ENCODE measurements at regions not wholly inside any gene's neighbourhood (a gene's known extent, or its start where the extent isn't known, plus 50 kb on each side); places are given as distances from the start of the nearest gene placed in this dataset.

DNA sequence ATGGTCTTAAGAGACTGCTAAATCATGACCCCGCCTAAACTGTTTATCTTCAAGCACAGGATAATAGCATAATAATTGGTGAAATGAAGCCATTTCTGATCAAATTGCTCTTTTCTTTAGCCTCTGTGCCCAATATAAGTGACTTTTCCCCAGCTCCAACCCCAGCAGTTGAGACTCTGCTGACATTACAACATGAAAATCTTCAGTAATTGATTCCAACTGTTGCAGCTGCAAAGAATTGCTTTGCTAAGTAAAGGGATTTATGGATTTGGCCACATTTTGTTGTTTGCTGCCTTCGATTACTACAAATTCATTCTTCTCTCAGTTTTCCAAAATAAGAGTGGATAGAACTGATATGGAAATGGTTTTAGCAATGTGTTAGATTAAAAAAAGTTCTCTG is 576.7 kb upstream of the LRRC4C start:
- peaks cover 6% of the 10 kb centered on the region for H3K4me1 Mint-ChIP-seq (ENCODE audit: unreplicated experiment)
- H3K27ac Mint-ChIP-seq: no peak overlapping the region
- TF ChIP-seq, protein P1, sequence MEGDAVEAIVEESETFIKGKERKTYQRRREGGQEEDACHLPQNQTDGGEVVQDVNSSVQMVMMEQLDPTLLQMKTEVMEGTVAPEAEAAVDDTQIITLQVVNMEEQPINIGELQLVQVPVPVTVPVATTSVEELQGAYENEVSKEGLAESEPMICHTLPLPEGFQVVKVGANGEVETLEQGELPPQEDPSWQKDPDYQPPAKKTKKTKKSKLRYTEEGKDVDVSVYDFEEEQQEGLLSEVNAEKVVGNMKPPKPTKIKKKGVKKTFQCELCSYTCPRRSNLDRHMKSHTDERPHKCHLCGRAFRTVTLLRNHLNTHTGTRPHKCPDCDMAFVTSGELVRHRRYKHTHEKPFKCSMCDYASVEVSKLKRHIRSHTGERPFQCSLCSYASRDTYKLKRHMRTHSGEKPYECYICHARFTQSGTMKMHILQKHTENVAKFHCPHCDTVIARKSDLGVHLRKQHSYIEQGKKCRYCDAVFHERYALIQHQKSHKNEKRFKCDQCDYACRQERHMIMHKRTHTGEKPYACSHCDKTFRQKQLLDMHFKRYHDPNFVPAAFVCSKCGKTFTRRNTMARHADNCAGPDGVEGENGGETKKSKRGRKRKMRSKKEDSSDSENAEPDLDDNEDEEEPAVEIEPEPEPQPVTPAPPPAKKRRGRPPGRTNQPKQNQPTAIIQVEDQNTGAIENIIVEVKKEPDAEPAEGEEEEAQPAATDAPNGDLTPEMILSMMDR (conservative IDR thresholded peaks at IDR 0.05): no peak
- no peaks in the 10 kb centered on the region for H3K36me3 Mint-ChIP-seq
- no peak for DNase-seq (ENCODE audit: extremely low spot score, unreplicated experiment)
- H3K27me3 Mint-ChIP-seq: no peaks in the 10 kb centered on the region
- no peaks in the 10 kb centered on the region for H3K9me3 Mint-ChIP-seq
- no peak overlapping the region for H3K4me3 Mint-ChIP-seq

GRCh38 chr11:42043312-42043711 is 583.9 kb upstream of the LRRC4C start:
- no peaks in the 10 kb centered on the region for H3K36me3 Mint-ChIP-seq
- no peak for DNase-seq (ENCODE audit: extremely low spot score, unreplicated experiment)
- no peaks in the 10 kb centered on the region for H3K9me3 Mint-ChIP-seq
- no peak overlapping the region for H3K4me3 Mint-ChIP-seq
- no peak overlapping the region for H3K27ac Mint-ChIP-seq
- TF ChIP-seq, protein P1 (conservative IDR thresholded peaks at IDR 0.05): no peak
- no peaks in the 10 kb centered on the region for H3K4me1 Mint-ChIP-seq (ENCODE audit: unreplicated experiment)
- H3K27me3 Mint-ChIP-seq: no peaks in the 10 kb centered on the region

DNA sequence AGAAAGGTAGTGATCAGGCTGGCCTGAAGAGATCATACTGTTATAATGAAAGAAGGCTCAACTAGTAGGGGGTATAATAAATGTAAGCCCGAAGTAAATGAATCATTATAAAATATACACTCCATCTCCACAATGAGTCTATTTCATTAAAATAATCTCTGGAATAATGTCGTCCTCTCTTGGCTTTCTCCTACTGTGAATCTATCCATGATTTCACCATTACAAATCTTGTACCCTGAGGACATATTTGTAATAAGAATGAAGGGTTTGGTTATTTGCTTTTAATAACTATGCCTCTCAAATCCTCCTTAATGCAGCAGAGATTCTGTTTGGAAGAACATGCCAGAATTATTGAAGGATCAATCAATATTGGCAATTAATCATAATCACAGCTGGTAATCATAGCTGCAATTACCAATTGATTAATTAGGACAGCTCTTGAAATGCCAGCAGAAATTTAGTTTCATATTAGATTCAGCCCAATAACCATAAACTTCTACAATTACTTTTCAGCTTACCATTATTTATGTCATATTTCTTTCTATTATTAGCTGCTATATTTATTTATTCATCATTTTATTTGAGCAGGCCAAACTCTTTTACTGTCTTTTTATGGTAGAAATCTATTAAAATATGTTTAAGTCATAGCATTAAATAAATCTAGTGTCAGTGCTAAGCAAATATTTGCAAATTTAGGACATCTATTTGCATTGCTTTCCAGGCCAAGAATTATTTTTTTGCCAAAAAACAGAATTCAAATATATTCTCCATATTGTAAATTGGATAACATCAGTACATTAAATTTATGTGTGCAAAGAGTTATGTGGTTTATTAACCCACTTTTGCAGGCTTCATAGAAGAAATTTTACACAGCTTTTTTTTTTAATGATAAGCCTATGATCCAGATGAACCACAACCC is 588.4 kb upstream of the LRRC4C start:
- no peak for DNase-seq (ENCODE audit: extremely low spot score, unreplicated experiment)
- Mint-ChIP-seq H3K4me3 (no peak overlapping the region), H3K4me1 (ENCODE audit: unreplicated experiment) (no peaks in the 10 kb centered on the region), H3K9me3 (no peaks in the 10 kb centered on the region), H3K36me3 (no peaks in the 10 kb centered on the region), H3K27ac (no peak overlapping the region), H3K27me3 (no peaks in the 10 kb centered on the region)
- TF ChIP-seq, protein P1 (conservative IDR thresholded peaks at IDR 0.05): no peak

- no peaks in the 10 kb centered on the region for H3K27me3 Mint-ChIP-seq
- no peaks in the 10 kb centered on the region for H3K4me1 Mint-ChIP-seq (ENCODE audit: unreplicated experiment)
- no peaks in the 10 kb centered on the region for H3K9me3 Mint-ChIP-seq
- TF ChIP-seq, protein P1 (conservative IDR thresholded peaks at IDR 0.05): no peak
- H3K36me3 Mint-ChIP-seq: no peaks in the 10 kb centered on the region
- H3K4me3 Mint-ChIP-seq: no peak overlapping the region
- H3K27ac Mint-ChIP-seq: no peak overlapping the region
- DNase-seq (ENCODE audit: extremely low spot score, unreplicated experiment): no peak
Observed at GRCh38 chr11:42049186-42049585, 589.7 kb upstream of the LRRC4C start.

DNA sequence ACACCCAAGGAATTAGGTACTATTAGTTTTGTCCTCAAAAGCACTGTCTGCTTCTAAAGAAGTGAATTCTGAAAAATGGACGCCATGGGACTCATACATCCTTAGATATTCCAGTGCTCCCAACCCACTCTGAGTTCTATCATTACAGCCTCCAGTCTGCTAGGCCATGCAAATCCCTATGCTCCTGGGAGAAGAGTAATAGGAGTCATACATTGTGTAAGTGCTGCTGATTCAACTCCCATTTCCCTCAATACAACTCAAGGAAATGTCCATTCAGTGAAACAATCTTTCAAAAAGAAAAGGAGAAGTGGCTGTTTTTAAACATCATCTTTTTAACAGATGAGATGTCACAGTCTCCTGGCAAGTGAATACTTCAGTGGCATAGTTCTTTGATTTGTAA is 590.2 kb upstream of the LRRC4C start:
- no peaks in the 10 kb centered on the region for H3K27me3 Mint-ChIP-seq
- TF ChIP-seq, protein P1 (conservative IDR thresholded peaks at IDR 0.05): no peak
- no peak overlapping the region for H3K4me3 Mint-ChIP-seq
- DNase-seq (ENCODE audit: extremely low spot score, unreplicated experiment): no peak
- no peaks in the 10 kb centered on the region for H3K9me3 Mint-ChIP-seq
- H3K27ac Mint-ChIP-seq: no peak overlapping the region
- H3K36me3 Mint-ChIP-seq: no peaks in the 10 kb centered on the region
- H3K4me1 Mint-ChIP-seq (ENCODE audit: unreplicated experiment): no peaks in the 10 kb centered on the region
